OCI-M1 (cell line): ENCODE measurements at regions not wholly inside any gene's neighbourhood (a gene's known extent, or its start where the extent isn't known, plus 50 kb on each side); places are given as distances from the start of the nearest gene placed in this dataset.
"Not testable (repeated sequence)": the region's sequence is repeated elsewhere in the genome, so short reads cannot be mapped to it uniquely, and the experiment has no call there.

Experiments
- DNase-seq: peaks from one replicate; lab custom pipeline; 2025; lab: John Stamatoyannopoulos, UW

DNA sequence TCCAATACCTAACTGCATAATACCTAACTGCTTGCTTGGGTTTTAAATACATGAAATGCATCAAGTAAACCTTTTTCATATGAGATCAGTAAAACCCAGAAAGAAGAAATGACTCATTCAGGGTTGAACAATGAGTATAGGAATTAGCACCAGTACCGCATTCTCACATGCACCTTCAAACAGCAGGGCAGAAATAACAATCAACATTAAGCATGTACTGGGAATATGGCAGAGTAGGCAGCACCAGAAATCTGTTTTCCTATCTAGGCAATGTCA, 850.3 kb upstream of the SORCS1 start:
- no peak for DNase-seq

DNA sequence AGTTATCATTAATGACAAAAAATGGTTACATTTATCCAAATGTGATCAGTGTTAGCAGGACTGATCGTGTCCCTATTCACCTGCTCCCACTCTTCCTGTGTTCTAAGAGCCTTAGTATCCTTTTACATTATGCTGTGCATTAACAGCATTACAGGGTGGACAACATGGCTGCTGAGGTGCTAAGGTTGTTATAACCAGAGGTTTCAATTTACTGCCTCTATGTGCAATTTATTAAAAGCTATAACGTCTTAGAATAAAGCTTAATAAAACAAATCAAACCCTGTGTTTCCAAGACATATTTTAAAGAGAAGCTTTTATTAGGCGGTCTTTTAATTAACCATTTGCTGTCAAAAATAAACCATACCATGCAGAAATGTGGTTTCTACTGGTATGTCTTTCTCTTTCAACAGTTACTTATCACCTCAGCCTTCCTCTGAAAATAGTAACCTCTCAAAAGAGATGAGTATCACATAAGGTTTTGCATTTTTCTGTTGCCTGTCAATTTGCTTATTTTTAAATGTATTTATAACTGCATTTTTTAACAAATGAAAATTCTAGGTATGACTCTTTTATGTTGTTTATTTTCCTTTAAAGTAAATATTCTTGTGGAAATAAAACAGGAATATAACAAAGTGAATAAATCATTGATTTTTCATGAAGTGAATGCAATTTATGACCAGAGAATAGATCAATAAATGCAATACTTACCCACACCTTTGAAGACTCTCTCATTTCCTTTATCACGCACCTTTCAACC, 849.8 kb upstream of the SORCS1 start:
- no peak for DNase-seq

- no peak for DNase-seq
These were observed 841.1 kb upstream of the SORCS1 start for GRCh38 chr10:108005627-108006026.

GRCh38 chr10:108003576-108003975, 839.1 kb upstream of the SORCS1 start:
- DNase-seq: no peak

GRCh38 chr10:108003061-108003460, 838.6 kb upstream of the SORCS1 start:
- no peak for DNase-seq

DNA sequence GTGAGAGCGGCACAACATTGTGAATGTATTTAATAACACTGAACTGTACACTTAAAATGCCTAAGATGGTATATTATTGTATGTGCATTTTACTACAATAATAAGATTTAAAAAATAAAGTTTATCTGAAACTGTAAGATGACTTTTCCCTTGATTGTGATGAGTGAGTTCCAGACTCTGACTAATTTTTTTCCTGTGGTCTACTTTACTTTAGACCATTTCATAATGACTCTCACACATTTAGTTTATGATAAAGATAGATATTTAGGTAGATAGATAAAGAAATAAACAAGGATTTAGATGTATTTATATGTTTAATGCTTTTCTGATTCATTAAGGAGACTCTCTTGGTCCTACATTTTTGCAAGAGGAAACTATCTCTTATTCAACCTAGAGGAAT, 835.9 kb upstream of the SORCS1 start:
- no peak for DNase-seq

GRCh38 chr10:107994621-107995270, 830.2 kb upstream of the SORCS1 start:
- peak; percentile 88 for DNase-seq

DNA sequence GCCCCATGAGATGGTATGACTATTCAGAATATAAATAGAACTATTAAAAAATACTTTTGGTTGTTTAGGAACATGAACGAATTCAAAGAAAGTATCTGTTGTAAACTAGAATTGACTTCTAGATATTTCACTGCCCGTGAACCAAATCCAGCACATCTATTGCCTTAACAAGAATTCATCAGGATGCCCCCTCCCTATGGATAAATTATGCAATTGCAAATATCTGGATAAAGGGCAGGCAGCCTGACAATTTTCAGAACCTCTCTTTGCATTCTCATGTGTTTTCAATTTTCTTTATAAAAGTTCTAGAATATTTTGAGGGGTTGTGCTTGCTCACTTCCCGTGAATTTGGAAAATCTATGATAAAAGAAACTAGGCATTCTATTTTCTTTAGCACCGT, 822.1 kb upstream of the SORCS1 start:
- DNase-seq: no peak

DNA sequence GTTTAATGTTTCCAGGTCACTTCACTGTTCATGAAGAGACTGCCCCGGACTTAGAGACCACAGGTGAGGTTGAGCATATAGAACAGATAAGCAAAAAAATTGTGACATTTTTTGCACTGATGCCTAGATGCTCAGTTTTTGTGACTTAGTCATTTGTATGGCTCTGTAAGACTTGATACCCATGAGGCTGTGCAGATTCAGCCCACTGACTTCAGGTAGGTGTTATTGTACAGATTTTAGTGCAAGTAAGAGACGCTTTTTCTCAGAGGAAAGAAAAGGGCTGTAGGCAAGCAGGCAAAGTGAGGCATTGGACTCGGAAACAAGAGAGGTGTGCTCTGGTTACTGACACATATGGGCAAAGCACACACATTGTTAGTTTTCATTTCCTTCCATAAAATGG, 820.1 kb upstream of the SORCS1 start:
- DNase-seq: no peak

DNA sequence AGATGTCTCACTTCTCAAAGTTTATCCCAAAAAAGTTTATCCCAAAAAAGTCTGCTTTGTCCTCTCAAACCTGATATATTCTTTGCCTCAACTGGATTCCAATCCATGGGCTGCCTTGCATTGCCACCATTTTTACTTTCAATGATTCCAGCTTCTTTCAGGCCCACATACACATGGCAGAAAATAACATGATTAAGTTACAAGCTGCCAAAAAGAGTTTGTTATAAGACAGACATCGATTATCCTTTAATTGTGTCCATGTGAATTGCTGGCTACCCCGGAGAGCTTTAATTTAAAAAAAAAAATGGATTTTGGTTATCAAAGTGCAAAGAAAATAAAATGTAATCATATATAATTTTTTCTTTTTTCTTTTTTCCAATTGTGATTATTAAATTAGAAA, 819.6 kb upstream of the SORCS1 start:
- DNase-seq: no peak

DNA sequence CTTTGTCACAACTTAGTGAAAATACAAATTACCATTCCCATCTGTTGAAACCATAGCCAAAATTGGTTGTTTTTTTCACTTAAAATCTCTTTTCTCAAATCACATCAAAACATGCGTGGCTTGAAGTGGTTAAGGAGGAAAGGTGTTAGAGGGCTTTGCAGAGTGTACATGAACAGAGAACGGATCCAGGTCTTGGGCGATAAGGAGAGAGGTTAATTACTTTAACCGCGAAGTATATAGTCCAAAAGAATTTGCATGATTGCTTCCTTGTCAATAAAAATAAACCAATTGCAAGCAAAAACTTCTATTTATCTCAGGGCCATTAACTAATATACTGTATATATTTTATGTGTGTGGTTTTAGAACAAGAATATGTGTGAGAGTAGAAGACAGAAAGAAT, 813.9 kb upstream of the SORCS1 start:
- no peak for DNase-seq

- DNase-seq: peak; percentile 22
These were observed 807.5 kb upstream of the SORCS1 start for GRCh38 chr10:107971973-107972372.

DNA sequence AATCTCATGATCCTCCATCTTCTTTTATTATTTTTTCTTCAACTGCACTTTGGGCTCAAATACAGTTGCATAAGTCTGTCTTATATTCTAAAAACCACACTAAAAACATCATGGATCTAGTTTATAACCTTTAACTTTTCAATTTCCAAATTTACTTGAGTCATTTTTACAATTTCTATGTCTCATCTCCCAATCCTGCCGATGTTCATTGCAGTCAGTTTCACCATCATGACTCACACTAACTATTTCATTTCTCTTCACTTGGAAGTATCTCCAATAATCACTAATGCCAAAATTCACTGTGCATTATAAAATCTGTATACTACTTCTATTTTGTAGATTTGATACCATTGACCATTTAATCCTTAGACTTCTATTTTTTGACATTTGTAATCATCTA, 806.9 kb upstream of the SORCS1 start:
- no peak for DNase-seq

DNA sequence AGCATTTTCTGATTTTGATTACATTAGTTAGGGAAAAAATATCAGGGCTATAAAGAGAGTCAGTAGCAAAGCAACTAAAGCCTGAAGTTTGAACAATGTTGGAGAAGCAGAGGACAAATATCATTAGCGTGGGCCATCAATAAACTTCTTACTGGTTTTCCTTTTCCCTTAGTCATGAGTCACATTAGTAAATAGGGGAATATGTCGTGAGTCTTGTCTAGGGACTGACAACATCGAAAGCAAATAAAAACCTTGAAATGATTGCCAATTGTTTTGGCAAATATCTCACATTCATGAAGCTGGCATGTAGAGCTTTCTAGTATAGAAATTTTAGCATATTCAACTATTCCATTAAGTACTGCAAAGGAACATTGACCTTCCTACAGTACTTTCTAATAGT, 806.0 kb upstream of the SORCS1 start:
- no peak for DNase-seq

DNA sequence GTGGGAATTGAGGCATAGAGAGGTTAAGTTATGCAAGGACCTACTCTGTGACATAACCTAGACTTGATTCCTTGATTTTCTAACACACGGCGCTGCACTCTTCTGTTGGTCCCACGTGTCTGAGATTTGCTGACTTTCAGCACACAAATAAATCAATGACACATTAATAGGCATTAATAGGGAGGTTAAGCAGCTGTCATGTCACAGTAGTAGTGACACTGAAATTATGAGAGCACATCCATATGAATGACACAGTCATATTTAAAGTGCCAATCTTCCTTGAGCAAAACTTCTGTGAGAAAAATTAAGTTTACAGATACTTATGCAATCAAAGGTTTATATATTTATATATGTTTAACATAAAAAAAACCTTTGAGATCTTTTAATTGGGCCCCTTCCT, 805.4 kb upstream of the SORCS1 start:
- no peak for DNase-seq

DNA sequence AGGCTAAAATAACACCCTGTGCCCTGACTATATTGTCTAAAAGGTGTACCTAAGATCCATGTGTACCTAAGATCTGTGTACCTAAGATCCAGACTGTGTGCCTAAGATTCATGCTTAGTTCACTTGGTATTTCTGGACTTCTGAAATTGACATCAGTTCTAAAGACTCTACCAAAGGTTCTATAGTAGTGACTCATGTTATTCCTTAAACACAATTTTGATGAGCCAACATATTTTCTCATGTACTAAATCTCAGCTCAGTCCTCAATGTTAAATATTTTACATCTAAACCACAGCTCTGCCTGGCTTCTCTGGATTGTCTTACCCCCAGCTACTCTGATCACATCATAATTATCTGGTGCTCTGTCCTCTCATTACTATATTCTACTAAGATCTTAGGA, 802.3 kb upstream of the SORCS1 start:
- DNase-seq: no peak

DNA sequence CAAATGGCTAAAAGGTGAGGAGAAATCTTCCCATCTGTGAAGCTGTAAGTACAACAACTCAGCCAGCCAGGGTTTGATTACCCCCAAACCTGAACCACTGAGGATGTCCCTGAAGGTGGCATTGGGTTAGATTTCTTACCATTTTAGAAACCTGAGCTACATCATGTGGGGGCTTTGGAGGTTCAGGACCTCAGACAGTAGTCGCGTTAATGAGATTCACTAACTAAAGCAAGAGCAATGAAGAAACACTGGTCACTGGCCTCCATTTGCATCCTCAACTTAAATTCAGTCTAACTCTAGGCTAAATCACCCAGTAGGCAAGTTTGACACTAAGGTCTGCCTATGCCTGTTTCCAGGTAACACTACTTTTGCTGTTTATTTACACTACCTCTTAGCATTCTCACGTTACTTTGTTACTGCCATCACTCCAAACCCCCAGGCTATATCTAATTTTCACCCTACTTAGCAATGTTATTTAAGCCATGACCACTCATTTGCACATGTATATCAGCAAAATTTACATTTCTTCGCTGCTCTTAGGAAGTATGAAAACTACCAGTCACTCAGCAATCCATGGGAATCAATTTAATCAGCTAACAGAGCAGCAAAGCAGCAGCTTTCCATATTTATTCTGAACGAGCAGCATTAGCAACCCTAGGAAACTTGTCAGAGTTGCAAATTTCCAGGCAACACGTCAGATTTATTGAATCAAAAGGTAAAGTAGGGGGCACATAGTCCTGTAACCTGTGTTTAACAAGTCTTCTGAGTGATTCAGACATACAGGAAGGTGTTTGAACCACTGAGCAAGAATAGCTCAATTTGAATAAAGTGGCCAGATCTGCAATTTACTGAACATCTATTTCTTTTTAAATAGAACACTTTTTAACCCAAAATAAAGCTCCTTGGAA, 788.4 kb upstream of the SORCS1 start:
- no peak for DNase-seq

- not testable (repeated sequence) for DNase-seq
These were observed 786.0 kb upstream of the SORCS1 start for GRCh38 chr10:107950411-107951062.

- DNase-seq: no peak
These were observed 778.3 kb upstream of the SORCS1 start for GRCh38 chr10:107942826-107943225.

GRCh38 chr10:107933076-107933475, 768.6 kb upstream of the SORCS1 start:
- DNase-seq: no peak

DNA sequence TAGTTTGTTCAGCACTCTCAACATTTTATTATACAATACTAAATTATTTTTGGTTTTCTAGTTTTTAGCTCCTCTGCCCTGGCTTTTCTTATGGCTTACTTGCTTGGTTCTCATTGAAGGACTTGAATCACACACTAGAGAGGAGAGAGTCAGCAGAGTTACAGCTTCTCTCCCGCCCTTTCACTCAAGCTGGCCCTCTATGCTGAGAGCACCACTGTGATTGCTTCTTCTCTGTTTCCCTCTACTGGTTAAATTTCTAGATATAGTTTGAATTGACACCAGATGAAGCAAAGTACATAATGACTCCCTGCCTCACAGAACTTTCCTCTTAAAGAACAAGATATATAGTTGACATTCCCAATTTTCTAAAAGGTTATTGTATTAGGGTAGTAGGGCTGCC, 767.3 kb upstream of the SORCS1 start:
- no peak for DNase-seq

GRCh38 chr10:107930037-107930436, 765.5 kb upstream of the SORCS1 start:
- no peak for DNase-seq

GRCh38 chr10:107924458-107924857, 760.0 kb upstream of the SORCS1 start:
- peak; percentile 20 for DNase-seq
